ENCODE measurements at regions not wholly inside any gene's neighbourhood (a gene's known extent, or its start where the extent isn't known, plus 50 kb on each side); places are given as distances from the start of the nearest gene placed in this dataset.

- H3K4me1 ChIP-seq (ENCODE audit: control insufficient read depth in 1 of 2, insufficient read depth in 2 of 2, low read depth in 1 of 2, low read length in 1 of 2) = no peaks in the 10 kb centered on the region
- no peaks in the 10 kb centered on the region for H3K27me3 ChIP-seq (ENCODE audit: insufficient read depth)
- no peak overlapping the region for H3K9ac ChIP-seq
- no peaks in the 10 kb centered on the region for H3K9me2 ChIP-seq
- DNase-seq = no peak
- H3K9me3 ChIP-seq = no peaks in the 10 kb centered on the region
- no peak overlapping the region for H3K27ac ChIP-seq (ENCODE audit: low read depth in 2 of 2, low read length in 1 of 2)
- H3K79me2 ChIP-seq (ENCODE audit: insufficient read depth) = no peaks in the 10 kb centered on the region
- H3K4me2 ChIP-seq = no peak overlapping the region
- TF ChIP-seq TCF12 (IDR thresholded peaks at IDR 0.05) (no peak), NRF1 (IDR thresholded peaks at IDR 0.05; ENCODE audit: low read depth, low read length) (no peak), MXI1 (IDR thresholded peaks at IDR 0.05; ENCODE audit: low read depth, low read length) (no peak)
- H3K4me3 ChIP-seq (ENCODE audit: low read depth in 2 of 2, low read length in 1 of 2) = no peak overlapping the region
- H3K36me3 ChIP-seq (replicated peaks in 1 of 2; ENCODE audit: control insufficient read depth in 1 of 2, insufficient read depth in 2 of 2, low read length in 1 of 2) = no peaks in the 10 kb centered on the region
- no peak overlapping the region for H2AFZ ChIP-seq (ENCODE audit: low read depth)
- H3F3A ChIP-seq (replicated peaks; ENCODE audit: insufficient read depth) = no peaks in the 10 kb centered on the region
- WGBS (ENCODE audit: low lambda C conversion rate) = 18% methylated on average over 2 of the region's 2 CpGs
- ChIA-PET CTCF (no interaction called here), POLR2A (no interaction called here)
- H4K20me1 ChIP-seq (ENCODE audit: insufficient read depth) = no peaks in the 10 kb centered on the region
These were observed 77.7 kb upstream of the SOX6 start for GRCh38 chr11:16434036-16434435.

- ChIA-PET CTCF (no interaction called here), POLR2A (no interaction called here)
- H2AFZ ChIP-seq (ENCODE audit: low read depth) = no peak overlapping the region
- TF ChIP-seq MXI1 (IDR thresholded peaks at IDR 0.05; ENCODE audit: low read depth, low read length) (no peak), GATA2 (CRISPR knock-in tag; IDR thresholded peaks at IDR 0.05) (no peak), RCOR1 (IDR thresholded peaks at IDR 0.05; ENCODE audit: low read length) (no peak), FOSL2 (IDR thresholded peaks at IDR 0.05; ENCODE audit: borderline replicate concordance, low read depth) (no peak), FOXJ3 (CRISPR knock-in tag; IDR thresholded peaks at IDR 0.05) (no peak), FOXM1 (IDR thresholded peaks at IDR 0.05; ENCODE audit: low read depth) (no peak), SMC3 (IDR thresholded peaks at IDR 0.05; ENCODE audit: low read depth, low read length) (no peak), REST (IDR thresholded peaks at IDR 0.05; ENCODE audit: low read depth, low read length) (no peak), TAF1 (IDR thresholded peaks at IDR 0.05; ENCODE audit: borderline replicate concordance, low read depth, low read length) (no peak), MEF2A (IDR thresholded peaks at IDR 0.05; ENCODE audit: borderline replicate concordance, low read depth) (no peak), RAD21 (IDR thresholded peaks at IDR 0.05; ENCODE audit: low read length) (no peak), ELF1 (IDR thresholded peaks at IDR 0.05) (no peak), ZBTB33 (IDR thresholded peaks at IDR 0.05; ENCODE audit: borderline replicate concordance, low read depth) (no peak), NFIC (IDR thresholded peaks at IDR 0.05; ENCODE audit: borderline replicate concordance) (no peak)
- TF ChIP-seq, protein P1, sequence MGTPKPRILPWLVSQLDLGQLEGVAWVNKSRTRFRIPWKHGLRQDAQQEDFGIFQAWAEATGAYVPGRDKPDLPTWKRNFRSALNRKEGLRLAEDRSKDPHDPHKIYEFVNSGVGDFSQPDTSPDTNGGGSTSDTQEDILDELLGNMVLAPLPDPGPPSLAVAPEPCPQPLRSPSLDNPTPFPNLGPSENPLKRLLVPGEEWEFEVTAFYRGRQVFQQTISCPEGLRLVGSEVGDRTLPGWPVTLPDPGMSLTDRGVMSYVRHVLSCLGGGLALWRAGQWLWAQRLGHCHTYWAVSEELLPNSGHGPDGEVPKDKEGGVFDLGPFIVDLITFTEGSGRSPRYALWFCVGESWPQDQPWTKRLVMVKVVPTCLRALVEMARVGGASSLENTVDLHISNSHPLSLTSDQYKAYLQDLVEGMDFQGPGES (IDR thresholded peaks at IDR 0.05; ENCODE audit: low read depth, low read length) = no peak
- H4K20me1 ChIP-seq (ENCODE audit: insufficient read depth) = no peaks in the 10 kb centered on the region
- H3K27ac ChIP-seq (ENCODE audit: low read depth in 2 of 2, low read length in 1 of 2) = no peak overlapping the region
- WGBS (ENCODE audit: low lambda C conversion rate) = 26% methylated on average over 1 of the region's 1 CpG
- H3K27me3 ChIP-seq (ENCODE audit: insufficient read depth) = no peaks in the 10 kb centered on the region
- no peaks in the 10 kb centered on the region for H3F3A ChIP-seq (replicated peaks; ENCODE audit: insufficient read depth)
- DNase-seq = no peak
- H3K9me3 ChIP-seq = no peaks in the 10 kb centered on the region
- H3K36me3 ChIP-seq (replicated peaks in 1 of 2; ENCODE audit: control insufficient read depth in 1 of 2, insufficient read depth in 2 of 2, low read length in 1 of 2) = no peaks in the 10 kb centered on the region
- no peaks in the 10 kb centered on the region for H3K79me2 ChIP-seq (ENCODE audit: insufficient read depth)
- no peak overlapping the region for H3K4me3 ChIP-seq (ENCODE audit: low read depth in 2 of 2, low read length in 1 of 2)
- no peak overlapping the region for H3K4me2 ChIP-seq
- H3K4me1 ChIP-seq (ENCODE audit: control insufficient read depth in 1 of 2, insufficient read depth in 2 of 2, low read depth in 1 of 2, low read length in 1 of 2) = no peaks in the 10 kb centered on the region
- H3K9ac ChIP-seq = no peak overlapping the region
- H3K9me2 ChIP-seq = no peaks in the 10 kb centered on the region
These were observed 74.3 kb upstream of the SOX6 start for GRCh38 chr11:16430674-16431073.

Data from SK-N-SH (cell line).